ENCODE measurements at regions not wholly inside any gene's neighbourhood (a gene's known extent, or its start where the extent isn't known, plus 50 kb on each side); places are given as distances from the start of the nearest gene placed in this dataset.

GRCh38 chr2:103525756-103526155 is 763.9 kb downstream of the TMEM182 start:
- TF ChIP-seq POLR2AphosphoS5 (IDR thresholded peaks at IDR 0.05) (no peak), EP300 (IDR thresholded peaks at IDR 0.05) (no peak), CTCF (IDR thresholded peaks at IDR 0.05) (no peak), POLR2A (IDR thresholded peaks at IDR 0.05) (no peak)
